K562 (cell line): ENCODE measurements at regions not wholly inside any gene's neighbourhood (a gene's known extent, or its start where the extent isn't known, plus 50 kb on each side); places are given as distances from the start of the nearest gene placed in this dataset.

Source experiments
- ATAC-seq: fragments of 200-7000 bp; cut with Tn5 transposase; 3 replicates; pipeline ENCODE4 v1.9.1; 2020; ENCODE audit warnings: moderate library complexity
- BruUV-seq: library from RNA; stranded (reverse); fragments of 400-500 nt; replicated peaks from 2 replicates; lab custom pipeline; 2021; lab: Mats Ljungman, UMichigan
- CTCF ChIA-PET: fragments of 300-600 bp; formaldehyde crosslinking; extraction: SDS; loops from one replicate; lab custom pipeline; 2021; ENCODE audit warnings: low intra/inter-chr PET ratio; lab: Yijun Ruan, JAX
- POLR2A ChIA-PET: fragments of 300-600, 350-650 bp; sonication (Branson Sonifier 250); formaldehyde crosslinking; extraction: SDS; loops from one replicate; lab custom pipeline; 2021; ENCODE audit warnings: antibody characterized with exemption, inconsistent platforms; lab: Yijun Ruan, JAX
- DNase-seq, 4 experiments: peaks; one replicate each; pipeline versions ENCODE4 v3.0.0 to v3.0.0-alpha.2; 2011 to 2018; ENCODE audit warnings: low spot score in 3 of 4, mixed read lengths in 3 of 4; ENCODE audit errors: extremely low read depth in 1 of 4
- FAIRE-seq: peaks from 2 replicates; lab custom pipeline; 2011; peaks lifted over from hg19 to GRCh38; lab: Jason Lieb, UNC
- H2AFZ ChIP-seq: 2 replicates; pipeline ENCODE4 v1.6.0; 2011; ENCODE audit warnings: low read depth, low read length, control low read depth, inconsistent platforms
- H3K27ac ChIP-seq: fragments of 200-600 bp; 3 replicates; pipeline ENCODE4 v1.8.0; 2011; ENCODE audit warnings: low read depth, mild to moderate bottlenecking, control low read depth, inconsistent platforms, low read length, moderate library complexity, mixed read lengths; ENCODE audit errors: extremely low read depth
- H3K27me3 ChIP-seq, 2 experiments: fragments of 300-600 bp in 1 of 2; 2 replicates in 1 of 2; 3 replicates in 1 of 2; pipeline versions ENCODE4 v1.6.0 to v1.8.0; 2011; ENCODE audit warnings: inconsistent platforms in 2 of 2, low read length in 2 of 2, mild to moderate bottlenecking in 1 of 2, mixed read lengths in 1 of 2, moderate library complexity in 1 of 2; ENCODE audit not compliant: control insufficient read depth in 2 of 2, insufficient read depth in 2 of 2
- H3K36me3 ChIP-seq: fragments of 300-600 bp; 3 replicates; pipeline ENCODE4 v1.8.0; 2011; ENCODE audit warnings: mild to moderate bottlenecking, low read length, inconsistent platforms; ENCODE audit not compliant: control insufficient read depth, insufficient read depth
- H3K4me1 ChIP-seq, 2 experiments: fragments of 200-600 bp in 1 of 2; replicated peaks in 1 of 2; 2 replicates in 1 of 2; 3 replicates in 1 of 2; pipeline versions ENCODE4 v1.5.1 to v1.8.0; 2011; ENCODE audit warnings: inconsistent platforms in 2 of 2, low read length in 2 of 2, mild to moderate bottlenecking in 1 of 2, mixed read lengths in 1 of 2, moderate library complexity in 1 of 2; ENCODE audit not compliant: control insufficient read depth in 2 of 2, insufficient read depth in 2 of 2
- H3K4me2 ChIP-seq: 2 replicates; pipeline ENCODE4 v1.6.1; 2011; ENCODE audit warnings: low read length, control low read depth, inconsistent platforms, mixed read lengths; ENCODE audit not compliant: insufficient read depth
- H3K4me3 ChIP-seq: fragments of 200-600 bp; sonication (generic), shearing (Covaris generic); 2 replicates; pipeline ENCODE4 v1.5.1; 2016; ENCODE audit warnings: control low read depth, inconsistent platforms
- H3K79me2 ChIP-seq: fragments of 200-600 bp; 3 replicates; pipeline ENCODE4 v1.8.0; 2011; ENCODE audit warnings: low read length, inconsistent platforms; ENCODE audit not compliant: control insufficient read depth, insufficient read depth
- H3K9ac ChIP-seq, 2 experiments: 2 replicates each; pipeline versions ENCODE4 v1.6.0 to v1.6.1; 2011; ENCODE audit warnings: low read depth in 2 of 2, low read length in 2 of 2, control low read depth in 1 of 2, inconsistent platforms in 1 of 2, mild to moderate bottlenecking in 1 of 2, mixed read lengths in 1 of 2; ENCODE audit not compliant: insufficient read depth in 1 of 2
- H3K9me1 ChIP-seq: one replicate; pipeline ENCODE4 v1.6.0; 2011; ENCODE audit warnings: inconsistent platforms, mild to moderate bottlenecking, low read length, moderate library complexity; ENCODE audit not compliant: control insufficient read depth, insufficient read depth
- H3K9me3 ChIP-seq: replicated peaks from 2 replicates; pipeline ENCODE4 v1.5.1; 2011; ENCODE audit warnings: low read depth, low read length, inconsistent platforms; ENCODE audit not compliant: control insufficient read depth, insufficient read depth
- H4K20me1 ChIP-seq: replicated peaks from 2 replicates; pipeline ENCODE4 v1.6.1; 2011; ENCODE audit warnings: low read length, inconsistent platforms, mixed read lengths; ENCODE audit not compliant: control insufficient read depth, insufficient read depth
- ARHGAP35 ChIP-seq: fragments of 450-650 bp; IDR thresholded peaks from 2 replicates; pipeline ENCODE4 v1.6.1; 2018; ENCODE audit not compliant: partially characterized antibody
- DDX20 ChIP-seq: fragments of 450-650 bp; IDR thresholded peaks from 2 replicates; pipeline ENCODE4 v1.6.1; 2016; ENCODE audit warnings: missing genetic modification characterization, low read depth, mild to moderate bottlenecking, missing compliant biosample characterization, moderate library complexity
- EZH2 ChIP-seq: IDR thresholded peaks from 2 replicates; pipeline ENCODE4 v1.6.1; 2012; ENCODE audit warnings: low read depth, mild to moderate bottlenecking, inconsistent platforms, low read length, borderline replicate concordance
- GATAD2B ChIP-seq: fragments of 450-650 bp; IDR thresholded peaks from 2 replicates; pipeline ENCODE4 v1.6.1; 2017; ENCODE audit warnings: mild to moderate bottlenecking, borderline replicate concordance
- LARP7 ChIP-seq: fragments of 450-650 bp; IDR thresholded peaks from 2 replicates; pipeline ENCODE4 v1.6.1; 2016
- NCOA2 ChIP-seq, 2 experiments: fragments of 450-650 bp; IDR thresholded peaks; 2 replicates each; pipeline ENCODE4 v1.6.1; 2018; ENCODE audit warnings: mild to moderate bottlenecking in 2 of 2, moderate library complexity in 1 of 2; ENCODE audit not compliant: partially characterized antibody in 2 of 2
- RBM25 ChIP-seq: fragments of 200-400 bp; formaldehyde crosslinking; IDR thresholded peaks from 2 replicates; pipeline ENCODE4 v1.6.1; 2018; ENCODE audit warnings: low read length, low read depth, moderate library complexity; ENCODE audit not compliant: severe bottlenecking
- SAFB2 ChIP-seq: fragments of 200-400 bp; formaldehyde crosslinking; IDR thresholded peaks from 2 replicates; pipeline ENCODE4 v1.6.1; 2018; ENCODE audit warnings: borderline replicate concordance, low read length, low read depth, moderate library complexity; ENCODE audit not compliant: severe bottlenecking
- TAF9B ChIP-seq: fragments of 450-650 bp; IDR thresholded peaks from 2 replicates; pipeline ENCODE4 v1.6.1; 2018; ENCODE audit warnings: mild to moderate bottlenecking; ENCODE audit not compliant: partially characterized antibody
- TCFL5 ChIP-seq: fragments of 250-450 bp; sonication (Bioruptor Pico); conservative IDR thresholded peaks from 2 replicates; pipeline ENCODE4 v1.6.1; 2021; ENCODE audit warnings: mild to moderate bottlenecking, moderate library complexity, matching md5 sums
- WGBS: fragments of 100-300 bp; shearing (Covaris generic); methylation state at CpG from one replicate; pipeline ENCODE4 v1.1.6; 2016; ENCODE audit warnings: low coverage, mixed read lengths; ENCODE audit not compliant: insufficient coverage; ENCODE audit errors: missing lambda C conversion rate; 5-methylcytosine and 5-hydroxymethylcytosine counted together
- in situ Hi-C: fragments of 300-500 bp; cut with MboI; formaldehyde crosslinking; loops from 4 replicates; pipeline ENCODE4 v1.15.0; 2018; ENCODE audit warnings: inconsistent platforms, mixed read lengths
- intact Hi-C: fragments of 100-400 bp; cut with micrococcal nuclease; formaldehyde crosslinking; loops from 2 replicates; pipeline ENCODE4 v1.14.2; 2022
- TF ChIP-seq, protein P1 (sequence below): fragments of 250-450 bp; sonication (Bioruptor Pico); IDR thresholded peaks from 2 replicates; pipeline ENCODE4 v1.8.0; 2021; ENCODE audit warnings: mild to moderate bottlenecking, moderate library complexity

GRCh38 chr5:163889369-163889768, 383.9 kb downstream of the MAT2B start (continued):
- TF ChIP-seq TAF9B (no peak), EZH2 (no peak), LARP7 (no peak), TCFL5 (CRISPR knock-in tag) (no peak)
- TF ChIP-seq, protein P1, sequence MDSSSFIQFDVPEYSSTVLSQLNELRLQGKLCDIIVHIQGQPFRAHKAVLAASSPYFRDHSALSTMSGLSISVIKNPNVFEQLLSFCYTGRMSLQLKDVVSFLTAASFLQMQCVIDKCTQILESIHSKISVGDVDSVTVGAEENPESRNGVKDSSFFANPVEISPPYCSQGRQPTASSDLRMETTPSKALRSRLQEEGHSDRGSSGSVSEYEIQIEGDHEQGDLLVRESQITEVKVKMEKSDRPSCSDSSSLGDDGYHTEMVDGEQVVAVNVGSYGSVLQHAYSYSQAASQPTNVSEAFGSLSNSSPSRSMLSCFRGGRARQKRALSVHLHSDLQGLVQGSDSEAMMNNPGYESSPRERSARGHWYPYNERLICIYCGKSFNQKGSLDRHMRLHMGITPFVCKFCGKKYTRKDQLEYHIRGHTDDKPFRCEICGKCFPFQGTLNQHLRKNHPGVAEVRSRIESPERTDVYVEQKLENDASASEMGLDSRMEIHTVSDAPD (CRISPR knock-in tag), result no peak

- H3K79me2 ChIP-seq, result no peaks in the 10 kb centered on the region
- CTCF ChIA-PET, result no interaction called here
- no peaks in the 10 kb centered on the region for H3K27me3 ChIP-seq
- in situ Hi-C loops, result no loop called here
- ATAC-seq, result no peak
- H3K4me1 ChIP-seq, result no peaks in the 10 kb centered on the region
- H4K20me1 ChIP-seq, result no peaks in the 10 kb centered on the region
- TF ChIP-seq NCOA2 (IDR thresholded peaks at IDR 0.05; ENCODE audit: partially characterized antibody in 2 of 2) (no peak), DDX20 (no peak), GATAD2B (no peak), RBM25 (no peak), SAFB2 (no peak), ARHGAP35 (no peak)
- TF ChIP-seq, all 486 proteins: peak for 0
- POLR2A ChIA-PET, result no interaction called here
- intact Hi-C loops, result no loop called here
- H3K4me3 ChIP-seq, result no peak overlapping the region
- no peak for FAIRE-seq
- no TSS peak for BruUV-seq
- no peak overlapping the region for H3K4me2 ChIP-seq
- H2AFZ ChIP-seq, result no peak overlapping the region
- H3K9ac ChIP-seq, result no peak overlapping the region
- H3K9me3 ChIP-seq, result no peaks in the 10 kb centered on the region
- 2% methylated on average over 2 of the region's 2 CpGs for WGBS
- no peaks in the 10 kb centered on the region for H3K9me1 ChIP-seq
- no peaks in the 10 kb centered on the region for H3K36me3 ChIP-seq
- no peak overlapping the region for H3K27ac ChIP-seq
- no peak for DNase-seq
Measured at GRCh38 chr5:163890261-163890660, 384.8 kb downstream of the MAT2B start.
